ENCODE measurements at regions not wholly inside any gene's neighbourhood (a gene's known extent, or its start where the extent isn't known, plus 50 kb on each side); places are given as distances from the start of the nearest gene placed in this dataset.

DNA sequence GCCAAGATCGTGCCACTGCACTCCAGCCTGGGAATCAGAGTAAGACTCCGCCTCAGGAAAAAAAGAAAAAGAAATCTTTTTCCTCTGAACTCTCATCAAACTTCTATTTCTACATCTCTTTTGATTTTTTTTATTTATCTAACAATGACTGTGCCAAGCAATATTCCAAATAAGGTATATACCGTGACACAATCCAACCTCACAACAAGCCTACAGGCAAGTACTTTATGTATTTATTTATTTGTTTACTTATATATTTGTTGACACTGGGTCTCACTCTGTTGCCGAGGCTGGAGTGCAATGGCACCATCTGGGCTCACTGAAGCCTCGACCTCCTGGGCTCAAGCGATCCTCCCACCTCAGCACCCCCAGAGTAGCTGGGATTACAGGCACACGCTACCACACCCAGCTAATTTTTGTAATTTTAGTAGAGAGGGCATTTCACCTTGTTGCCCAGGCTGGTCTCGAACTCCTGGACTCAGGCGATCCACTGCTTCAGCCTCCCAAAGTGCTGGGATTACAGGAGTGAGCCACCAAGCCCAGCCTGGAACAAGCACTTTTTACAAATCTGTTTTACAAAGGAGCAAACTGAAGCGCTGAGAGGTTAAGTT, 94.9 kb upstream of the CHD2 start:
- TF ChIP-seq, protein P1, sequence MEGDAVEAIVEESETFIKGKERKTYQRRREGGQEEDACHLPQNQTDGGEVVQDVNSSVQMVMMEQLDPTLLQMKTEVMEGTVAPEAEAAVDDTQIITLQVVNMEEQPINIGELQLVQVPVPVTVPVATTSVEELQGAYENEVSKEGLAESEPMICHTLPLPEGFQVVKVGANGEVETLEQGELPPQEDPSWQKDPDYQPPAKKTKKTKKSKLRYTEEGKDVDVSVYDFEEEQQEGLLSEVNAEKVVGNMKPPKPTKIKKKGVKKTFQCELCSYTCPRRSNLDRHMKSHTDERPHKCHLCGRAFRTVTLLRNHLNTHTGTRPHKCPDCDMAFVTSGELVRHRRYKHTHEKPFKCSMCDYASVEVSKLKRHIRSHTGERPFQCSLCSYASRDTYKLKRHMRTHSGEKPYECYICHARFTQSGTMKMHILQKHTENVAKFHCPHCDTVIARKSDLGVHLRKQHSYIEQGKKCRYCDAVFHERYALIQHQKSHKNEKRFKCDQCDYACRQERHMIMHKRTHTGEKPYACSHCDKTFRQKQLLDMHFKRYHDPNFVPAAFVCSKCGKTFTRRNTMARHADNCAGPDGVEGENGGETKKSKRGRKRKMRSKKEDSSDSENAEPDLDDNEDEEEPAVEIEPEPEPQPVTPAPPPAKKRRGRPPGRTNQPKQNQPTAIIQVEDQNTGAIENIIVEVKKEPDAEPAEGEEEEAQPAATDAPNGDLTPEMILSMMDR (IDR thresholded peaks at IDR 0.05 in 4 of 5, conservative IDR thresholded peaks at IDR 0.05 in 1 of 5), result no peak
- no peak for TF ChIP-seq POLR2A (IDR thresholded peaks at IDR 0.05)

Data from gastrocnemius medialis (tissue), 4 donors.